ENCODE measurements at regions not wholly inside any gene's neighbourhood (a gene's known extent, or its start where the extent isn't known, plus 50 kb on each side); places are given as distances from the start of the nearest gene placed in this dataset.
"Not testable (repeated sequence)": the region's sequence is repeated elsewhere in the genome, so short reads cannot be mapped to it uniquely, and the experiment has no call there.

GRCh38 chr18:52183107-52183506, 156.9 kb upstream of the DCC start:
- DNase-seq (ENCODE audit: low read depth in 2 of 2), result no peak

GRCh38 chr18:52190195-52190594, 149.8 kb upstream of the DCC start:
- no peak for DNase-seq (ENCODE audit: low read depth in 2 of 2)

GRCh38 chr18:52190631-52191030, 149.4 kb upstream of the DCC start:
- no peak for DNase-seq (ENCODE audit: low read depth in 2 of 2)

- DNase-seq (ENCODE audit: low read depth in 2 of 2), result no peak
Observed at GRCh38 chr18:52200406-52200805, 139.6 kb upstream of the DCC start.

- DNase-seq (ENCODE audit: low read depth in 2 of 2), result no peak
Observed at GRCh38 chr18:52200921-52201663, 138.9 kb upstream of the DCC start.

- DNase-seq (ENCODE audit: low read depth in 2 of 2), result no peak
Observed at GRCh38 chr18:52208646-52209045, 131.4 kb upstream of the DCC start.

- DNase-seq (ENCODE audit: low read depth in 2 of 2), result no peak
Observed at GRCh38 chr18:52216109-52216508, 123.9 kb upstream of the DCC start.

- no peak for DNase-seq (ENCODE audit: low read depth in 2 of 2)
Observed at GRCh38 chr18:52216666-52217065, 123.3 kb upstream of the DCC start.

- DNase-seq (ENCODE audit: low read depth in 2 of 2), result no peak
Observed at GRCh38 chr18:52219102-52219501, 120.9 kb upstream of the DCC start.

- DNase-seq (ENCODE audit: low read depth in 2 of 2), result no peak
Observed at GRCh38 chr18:52220062-52220591, 119.9 kb upstream of the DCC start.

GRCh38 chr18:52222211-52222610, 117.8 kb upstream of the DCC start:
- DNase-seq (ENCODE audit: low read depth in 2 of 2), result no peak

GRCh38 chr18:52227536-52227935, 112.5 kb upstream of the DCC start:
- no peak for DNase-seq (ENCODE audit: low read depth in 2 of 2)

- DNase-seq (ENCODE audit: low read depth in 2 of 2), result no peak
Observed at GRCh38 chr18:52228166-52228565, 111.8 kb upstream of the DCC start.

GRCh38 chr18:52236131-52236530, 103.9 kb upstream of the DCC start:
- no peak for DNase-seq (ENCODE audit: low read depth in 2 of 2)

GRCh38 chr18:52237551-52237950, 102.4 kb upstream of the DCC start:
- DNase-seq (ENCODE audit: low read depth in 2 of 2), result no peak

- no peak for DNase-seq (ENCODE audit: low read depth in 2 of 2)
Observed at GRCh38 chr18:52242711-52243110, 97.3 kb upstream of the DCC start.

- DNase-seq (ENCODE audit: low read depth in 2 of 2), result no peak
Observed at GRCh38 chr18:52244658-52245057, 95.3 kb upstream of the DCC start.

- no peak for DNase-seq (ENCODE audit: low read depth in 2 of 2)
Observed at GRCh38 chr18:52254367-52254766, 85.6 kb upstream of the DCC start.

GRCh38 chr18:52257417-52257816, 82.6 kb upstream of the DCC start:
- DNase-seq (ENCODE audit: low read depth in 2 of 2), result not testable (repeated sequence)

- no peak for DNase-seq (ENCODE audit: low read depth in 2 of 2)
Observed at GRCh38 chr18:52275817-52276216, 64.2 kb upstream of the DCC start.

GRCh38 chr18:52277785-52278184, 62.2 kb upstream of the DCC start:
- no peak for DNase-seq (ENCODE audit: low read depth in 2 of 2)

- no peak for DNase-seq (ENCODE audit: low read depth in 2 of 2)
Observed at GRCh38 chr18:52278191-52278590, 61.8 kb upstream of the DCC start.

GRCh38 chr18:52280702-52281101, 59.3 kb upstream of the DCC start:
- DNase-seq (ENCODE audit: low read depth in 2 of 2), result no peak

GRCh38 chr18:52283927-52284326, 56.1 kb upstream of the DCC start:
- DNase-seq (ENCODE audit: low read depth in 2 of 2), result no peak

Measured in stimulated activated CD4-positive, alpha-beta T cell treated with anti-CD3 and anti-CD28 coated beads, Interleukin-15, amount 100 ng/mL, for 48 hours (primary cell).